NCI-H748 (cell line): ENCODE measurements at regions not wholly inside any gene's neighbourhood (a gene's known extent, or its start where the extent isn't known, plus 50 kb on each side); places are given as distances from the start of the nearest gene placed in this dataset.

Source experiments
- DNase-seq: peaks from one replicate; lab custom pipeline; 2025; ENCODE audit not compliant: unreplicated experiment; lab: John Stamatoyannopoulos, UW

- DNase-seq: no peak
These were observed 96.8 kb upstream of the NLGN4X start for GRCh38 chrX:6325437-6325836.

DNA sequence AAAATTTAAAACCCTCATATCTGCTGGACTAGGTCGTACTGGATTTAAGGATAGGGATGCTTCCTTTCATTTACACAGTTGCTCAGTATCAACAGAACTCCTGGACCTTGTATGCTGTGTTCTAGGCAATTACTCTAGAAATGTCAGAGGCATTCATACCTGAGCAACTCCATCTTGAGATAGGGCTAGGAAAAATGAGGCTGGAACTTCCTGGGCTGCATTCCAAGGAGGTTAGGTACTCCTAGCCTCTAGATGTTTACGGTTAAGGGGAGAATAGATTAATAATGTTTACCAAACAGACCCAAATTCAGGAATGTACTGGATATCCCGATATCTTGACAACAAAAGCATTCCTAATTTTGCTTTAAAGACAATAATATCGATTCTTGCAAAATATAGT is 84.7 kb upstream of the NLGN4X start:
- no peak for DNase-seq

GRCh38 chrX:6311540-6311939 is 82.9 kb upstream of the NLGN4X start:
- no peak for DNase-seq

DNA sequence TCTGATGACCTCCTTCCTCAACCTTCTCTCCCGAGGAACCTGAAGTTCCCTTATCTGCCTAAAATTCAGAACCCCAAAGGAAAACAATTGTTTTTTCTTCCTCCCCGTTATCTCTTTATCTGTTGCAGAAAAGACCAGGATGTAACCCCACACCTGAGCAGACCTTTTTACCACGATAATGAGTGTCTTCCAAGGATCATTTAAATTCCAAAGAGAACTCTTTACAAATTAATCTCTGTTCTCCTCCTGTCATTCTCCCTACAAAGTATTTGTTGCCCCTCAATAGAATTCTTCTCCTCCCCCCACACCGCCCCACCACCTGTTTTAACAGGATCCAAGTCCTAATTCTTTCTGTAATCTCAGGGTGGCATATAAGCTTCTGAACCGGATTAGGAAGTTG is 78.5 kb upstream of the NLGN4X start:
- no peak for DNase-seq

GRCh38 chrX:6299724-6300123 is 71.1 kb upstream of the NLGN4X start:
- DNase-seq: no peak

- no peak for DNase-seq
These were observed 65.0 kb upstream of the NLGN4X start for GRCh38 chrX:6293716-6294115.

- no peak for DNase-seq
These were observed 63.9 kb upstream of the NLGN4X start for GRCh38 chrX:6292599-6292998.

GRCh38 chrX:6291444-6291843 is 62.8 kb upstream of the NLGN4X start:
- no peak for DNase-seq

- no peak for DNase-seq
These were observed 55.2 kb upstream of the NLGN4X start for GRCh38 chrX:6283826-6284225.

- no peak for DNase-seq
These were observed 50.7 kb upstream of the NLGN4X start for GRCh38 chrX:6279277-6279909.
